Stimulated activated CD8-positive, alpha-beta memory T cell treated with anti-CD3 and anti-CD28 coated beads, Interleukin-12 subunit alpha, Interleukin-12 subunit beta, amount 100 ng/mL, for 1 hour (primary cell): ENCODE measurements at regions not wholly inside any gene's neighbourhood (a gene's known extent, or its start where the extent isn't known, plus 50 kb on each side); places are given as distances from the start of the nearest gene placed in this dataset.

Experiments
- DNase-seq: peaks from one replicate; pipeline ENCODE4 v3.0.0-alpha.2; 2020; ENCODE audit warnings: low read depth

GRCh38 chr5:159536646-159537045 is 206.4 kb upstream of the IL12B start:
- DNase-seq = no peak

GRCh38 chr5:159539678-159540077 is 209.4 kb upstream of the IL12B start:
- DNase-seq = no peak

- DNase-seq = no peak
Measured at GRCh38 chr5:159543326-159543725, 213.0 kb upstream of the IL12B start.

GRCh38 chr5:159545156-159545555 is 214.9 kb upstream of the IL12B start:
- DNase-seq = no peak

GRCh38 chr5:159547466-159548195 is 217.3 kb upstream of the IL12B start:
- DNase-seq = no peak

- DNase-seq = no peak
Measured at GRCh38 chr5:159548517-159548916, 218.2 kb upstream of the IL12B start.

- no peak for DNase-seq
Measured at GRCh38 chr5:159549046-159549445, 218.8 kb upstream of the IL12B start.

GRCh38 chr5:159550951-159551350 is 220.7 kb upstream of the IL12B start:
- no peak for DNase-seq

- DNase-seq = no peak
Measured at GRCh38 chr5:159552751-159553150, 222.5 kb upstream of the IL12B start.

- DNase-seq = no peak
Measured at GRCh38 chr5:159553792-159554191, 223.5 kb upstream of the IL12B start.

- DNase-seq = no peak
Measured at GRCh38 chr5:159555084-159555483, 224.8 kb upstream of the IL12B start.

GRCh38 chr5:159559337-159559736 is 229.1 kb upstream of the IL12B start:
- no peak for DNase-seq

- no peak for DNase-seq
Measured at GRCh38 chr5:159560088-159560487, 229.8 kb upstream of the IL12B start.

GRCh38 chr5:159564031-159564430 is 233.7 kb upstream of the IL12B start:
- no peak for DNase-seq

- no peak for DNase-seq
Measured at GRCh38 chr5:159566832-159567231, 236.5 kb upstream of the IL12B start.

- no peak for DNase-seq
Measured at GRCh38 chr5:159567461-159567860, 237.2 kb upstream of the IL12B start.

GRCh38 chr5:159571501-159572244 is 241.4 kb upstream of the IL12B start:
- no peak for DNase-seq

GRCh38 chr5:159576902-159577301 is 246.6 kb upstream of the IL12B start:
- DNase-seq = no peak

- no peak for DNase-seq
Measured at GRCh38 chr5:159581502-159582249, 251.4 kb upstream of the IL12B start.

GRCh38 chr5:159582756-159583541 is 252.7 kb upstream of the IL12B start:
- no peak for DNase-seq

GRCh38 chr5:159586921-159587320 is 256.6 kb upstream of the IL12B start:
- DNase-seq = no peak

GRCh38 chr5:159588941-159589340 is 258.7 kb upstream of the IL12B start:
- no peak for DNase-seq
